ENCODE measurements at regions not wholly inside any gene's neighbourhood (a gene's known extent, or its start where the extent isn't known, plus 50 kb on each side); places are given as distances from the start of the nearest gene placed in this dataset.

DNA sequence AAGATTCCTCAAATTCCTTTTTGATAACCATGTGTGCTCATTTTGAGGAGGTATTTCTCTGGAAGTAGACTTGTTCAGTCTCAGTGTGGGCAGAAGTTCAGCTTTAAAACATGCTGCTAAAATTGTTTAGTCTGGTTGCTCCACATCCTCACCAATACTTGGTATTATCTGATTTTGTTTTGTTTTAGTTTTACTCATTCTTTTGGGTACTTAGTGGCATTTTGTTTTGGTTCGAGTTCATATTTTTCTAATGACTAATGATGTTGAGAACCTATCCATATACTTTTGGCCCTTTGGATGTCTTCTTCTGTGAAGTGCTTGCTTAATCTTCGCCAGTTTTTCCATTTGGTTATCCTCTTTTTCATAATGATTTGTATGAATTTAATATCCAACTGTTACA is 694.2 kb upstream of the FZD8 start:
- no peaks in the 10 kb centered on the region for H3K9me3 ChIP-seq
- intact Hi-C loops (cut with DNase I), result no loop called here
- H3K27ac ChIP-seq, result no peak overlapping the region
- DNase-seq (no peak), ATAC-seq (no peak)
- no peak overlapping the region for H3K4me3 ChIP-seq
- no peak for TF ChIP-seq POLR2A (IDR thresholded peaks at IDR 0.05)
- no peaks in the 10 kb centered on the region for H3K27me3 ChIP-seq
- 33% methylated on average over 2 of the region's 2 CpGs for WGBS (ENCODE audit: insufficient coverage, low coverage, low lambda C conversion rate, missing lambda C conversion rate)
- H3K36me3 ChIP-seq, result no peaks in the 10 kb centered on the region
- H3K4me1 ChIP-seq, result no peaks in the 10 kb centered on the region

DNA sequence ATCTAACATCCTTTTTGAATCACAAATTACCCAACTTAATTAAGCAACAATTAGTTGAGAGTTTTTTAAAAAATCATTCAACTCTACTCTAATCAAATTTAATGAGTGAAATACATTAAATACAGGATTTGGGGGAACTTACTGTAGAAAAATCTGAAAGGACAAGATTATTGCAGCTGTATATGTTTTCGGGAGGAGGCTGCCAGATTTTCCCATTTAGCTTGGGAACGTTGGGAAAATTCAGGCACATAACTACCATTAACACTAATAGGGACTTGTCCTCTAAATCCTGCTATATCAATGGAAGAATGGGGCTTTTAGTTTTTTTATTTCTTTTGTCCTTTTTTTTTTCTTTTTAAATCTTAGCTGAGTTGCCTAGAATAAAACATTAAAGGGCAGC is 691.4 kb upstream of the FZD8 start:
- Histone ChIP-seq H3K27me3 (no peaks in the 10 kb centered on the region), H3K36me3 (no peaks in the 10 kb centered on the region), H3K4me1 (no peaks in the 10 kb centered on the region), H3K4me3 (no peak overlapping the region), H3K27ac (no peak overlapping the region), H3K9me3 (no peaks in the 10 kb centered on the region)
- no peak for ATAC-seq
- TF ChIP-seq CTCF (IDR thresholded peaks at IDR 0.05) (no peak), POLR2A (IDR thresholded peaks at IDR 0.05) (no peak)
- WGBS (ENCODE audit: insufficient coverage, low coverage, low lambda C conversion rate, missing lambda C conversion rate), result 28% methylated on average over 2 of the region's 2 CpGs
- intact Hi-C loops (cut with DNase I), result no loop called here
- DNase-seq, result no peak

DNA sequence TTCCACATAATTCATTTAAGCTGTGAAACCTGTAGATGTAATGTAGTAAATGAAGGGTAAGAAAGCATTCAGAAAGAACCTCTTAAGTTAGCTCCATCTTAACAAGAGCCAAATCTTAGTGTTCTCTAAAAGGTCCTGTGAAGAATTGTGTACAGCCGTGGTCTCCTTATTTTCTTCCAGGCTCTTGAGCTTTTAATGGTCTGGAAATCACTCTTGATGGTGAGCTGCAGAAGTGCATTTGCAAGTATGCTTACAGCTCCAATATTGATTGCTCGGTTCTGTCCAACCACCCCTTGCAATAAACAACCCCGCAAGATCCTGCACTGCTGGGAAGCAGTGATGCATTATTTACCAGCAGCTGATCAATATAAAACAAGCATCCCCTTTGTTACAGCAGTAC is 690.8 kb upstream of the FZD8 start:
- no peak for ATAC-seq

DNA sequence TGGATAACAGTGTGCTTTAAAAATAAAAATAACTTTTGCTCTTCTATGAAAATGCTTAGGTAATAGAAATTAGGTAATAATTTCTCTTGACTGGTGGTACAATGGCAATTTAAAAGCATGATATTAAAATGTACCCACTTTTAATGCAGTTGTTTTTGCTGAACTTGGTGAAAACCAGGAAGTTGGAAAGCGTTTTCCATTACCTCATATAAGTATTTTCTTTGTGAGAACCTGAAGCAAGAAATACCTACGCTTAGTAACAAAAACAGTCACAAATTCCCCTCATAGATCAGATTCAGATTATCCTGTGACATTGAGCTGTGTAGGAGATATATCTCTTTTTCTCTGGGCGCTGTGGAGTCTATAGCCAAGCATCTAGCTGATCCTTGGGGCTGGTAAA is 689.0 kb upstream of the FZD8 start:
- whole genome bisulfite sequencing (ENCODE audit: insufficient coverage, low coverage, low lambda C conversion rate, missing lambda C conversion rate), result 65% methylated on average over 3 of the region's 3 CpGs
- Histone ChIP-seq H3K4me3 (no peak overlapping the region), H3K4me1 (no peaks in the 10 kb centered on the region), H3K27ac (no peak overlapping the region), H3K36me3 (no peaks in the 10 kb centered on the region), H3K9me3 (no peaks in the 10 kb centered on the region), H3K27me3 (no peaks in the 10 kb centered on the region)
- ATAC-seq (no peak), DNase-seq (no peak)
- intact Hi-C loops (cut with DNase I), result no loop called here
- no peak for TF ChIP-seq CTCF (IDR thresholded peaks at IDR 0.05)
- TF ChIP-seq POLR2A (IDR thresholded peaks at IDR 0.05), result no peak

More for the DNA sequence above, 690.8 kb upstream of the FZD8 start:
- DNase-seq, result no peak
- no peak overlapping the region for H3K4me3 ChIP-seq
- no peak overlapping the region for H3K27ac ChIP-seq
- intact Hi-C loops (cut with DNase I), result no loop called here
- no peaks in the 10 kb centered on the region for H3K9me3 ChIP-seq
- no peaks in the 10 kb centered on the region for H3K4me1 ChIP-seq
- WGBS (ENCODE audit: insufficient coverage, low coverage, low lambda C conversion rate, missing lambda C conversion rate), result 68% methylated on average over 3 of the region's 3 CpGs
- H3K27me3 ChIP-seq, result no peaks in the 10 kb centered on the region
- TF ChIP-seq CTCF (IDR thresholded peaks at IDR 0.05), result no peak
- TF ChIP-seq POLR2A (IDR thresholded peaks at IDR 0.05), result no peak
- no peaks in the 10 kb centered on the region for H3K36me3 ChIP-seq

- Histone ChIP-seq H3K9me3 (no peaks in the 10 kb centered on the region), H3K4me3 (no peak overlapping the region), H3K27me3 (no peaks in the 10 kb centered on the region), H3K27ac (no peak overlapping the region), H3K4me1 (no peaks in the 10 kb centered on the region), H3K36me3 (no peaks in the 10 kb centered on the region)
- ATAC-seq (no peak), DNase-seq (no peak)
- intact Hi-C loops (cut with DNase I), result no loop called here
- WGBS (ENCODE audit: insufficient coverage, low coverage, low lambda C conversion rate, missing lambda C conversion rate), result 54% methylated on average over 2 of the region's 2 CpGs
- no peak for TF ChIP-seq CTCF (IDR thresholded peaks at IDR 0.05)
- TF ChIP-seq POLR2A (IDR thresholded peaks at IDR 0.05), result no peak
Measured at GRCh38 chr10:36325815-36326214, 683.7 kb upstream of the FZD8 start.

All from right lobe of liver (tissue), 6 donors.